Hematopoietic multipotent progenitor cell treated with erythropoietin and hydrocortisone succinate and interleukin-3 and kit ligand, for 17 days (in vitro differentiated cells): ENCODE measurements at regions not wholly inside any gene's neighbourhood (a gene's known extent, or its start where the extent isn't known, plus 50 kb on each side); places are given as distances from the start of the nearest gene placed in this dataset.
"Not testable (repeated sequence)": the region's sequence is repeated elsewhere in the genome, so short reads cannot be mapped to it uniquely, and the experiment has no call there.

ENCODE experiments used
- DNase-seq: peaks from one replicate; pipeline ENCODE4 v3.0.0-alpha.2; 2015; ENCODE audit warnings: low spot score

GRCh38 chr11:98725471-98725870, 295.3 kb upstream of the CNTN5 start:
- no peak for DNase-seq

- DNase-seq: no peak
Observed at GRCh38 chr11:98728421-98728820, 292.3 kb upstream of the CNTN5 start.

- no peak for DNase-seq
Observed at GRCh38 chr11:98729118-98729517, 291.6 kb upstream of the CNTN5 start.

DNA sequence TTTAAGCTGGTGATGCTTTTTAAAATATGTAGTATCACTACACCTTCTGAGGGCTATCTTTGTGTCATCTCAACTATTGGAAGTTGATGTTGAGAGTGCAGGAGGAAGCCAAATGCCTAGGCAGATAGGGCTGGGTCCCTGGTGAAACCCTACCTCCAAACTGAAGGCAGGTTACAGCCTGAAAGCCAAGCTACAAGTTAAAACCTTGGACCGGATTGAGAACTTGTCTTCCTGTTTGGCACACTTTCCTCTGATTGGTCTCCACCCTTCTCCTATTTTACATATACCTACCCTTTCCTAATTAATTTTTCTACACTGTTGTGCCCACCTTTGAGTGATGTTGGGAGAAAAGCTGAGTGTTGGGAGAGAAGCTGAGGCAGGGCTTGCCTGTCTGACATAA, 287.8 kb upstream of the CNTN5 start:
- no peak for DNase-seq

DNA sequence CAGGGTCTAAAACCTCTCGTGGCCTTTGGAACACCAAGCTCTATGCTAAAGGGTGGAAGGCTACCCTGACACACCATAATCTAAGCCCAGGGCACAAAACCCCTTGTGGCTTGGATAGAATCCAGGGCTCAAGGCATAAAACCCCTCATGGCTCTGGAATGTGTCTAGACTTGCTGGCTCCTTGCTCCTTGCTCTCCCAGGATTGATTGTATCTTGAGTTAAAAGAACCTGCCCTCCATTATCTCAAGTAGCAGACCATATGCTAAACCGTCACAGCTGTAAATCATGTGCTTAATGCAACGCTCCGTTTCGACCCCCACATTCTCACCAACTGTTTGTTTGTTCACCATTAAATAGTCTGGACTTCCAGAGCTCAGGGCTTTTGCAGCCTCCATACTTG, 287.4 kb upstream of the CNTN5 start:
- not testable (repeated sequence) for DNase-seq

DNA sequence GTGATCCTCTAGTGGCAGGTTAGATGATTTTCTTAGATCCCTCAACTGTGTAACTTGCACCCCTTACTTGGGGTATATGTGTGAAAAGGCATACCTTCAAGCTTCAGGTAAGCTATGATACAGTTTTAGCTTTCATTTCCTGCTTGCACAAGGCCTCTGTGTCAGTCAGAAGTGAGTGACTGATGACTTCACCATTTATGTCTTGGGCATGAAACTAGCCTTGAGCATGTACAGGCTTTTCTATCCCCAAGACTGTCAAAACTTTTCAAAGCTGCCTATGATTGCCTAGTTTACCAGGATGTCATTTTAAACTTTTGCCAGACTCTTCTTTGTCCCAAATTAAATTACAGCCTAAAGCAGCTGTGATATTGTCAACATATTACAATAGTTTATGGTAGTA, 286.1 kb upstream of the CNTN5 start:
- DNase-seq: no peak

DNA sequence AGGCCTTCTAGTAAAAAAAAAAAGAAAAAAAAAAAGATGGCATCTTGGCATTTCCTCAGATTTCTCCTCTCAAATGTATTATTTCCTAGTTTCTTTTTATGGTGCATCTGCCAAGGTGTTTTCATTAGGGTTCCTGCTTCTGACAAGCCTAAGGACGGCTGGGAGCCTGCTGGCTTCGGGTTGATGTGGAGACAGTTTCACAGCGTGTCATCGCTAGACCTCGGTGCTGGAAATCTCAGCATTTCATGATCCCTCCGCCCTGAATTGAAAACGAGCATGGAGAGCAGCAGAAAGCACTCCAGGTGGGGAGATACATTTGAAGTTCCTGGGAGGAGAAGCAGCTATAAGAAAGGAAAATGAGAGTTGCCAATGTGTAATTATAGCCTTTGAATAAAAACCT, 283.9 kb upstream of the CNTN5 start:
- no peak for DNase-seq

GRCh38 chr11:98740321-98740720, 280.4 kb upstream of the CNTN5 start:
- DNase-seq: no peak

GRCh38 chr11:98763446-98763845, 257.3 kb upstream of the CNTN5 start:
- not testable (repeated sequence) for DNase-seq

GRCh38 chr11:98766903-98767302, 253.8 kb upstream of the CNTN5 start:
- DNase-seq: no peak

DNA sequence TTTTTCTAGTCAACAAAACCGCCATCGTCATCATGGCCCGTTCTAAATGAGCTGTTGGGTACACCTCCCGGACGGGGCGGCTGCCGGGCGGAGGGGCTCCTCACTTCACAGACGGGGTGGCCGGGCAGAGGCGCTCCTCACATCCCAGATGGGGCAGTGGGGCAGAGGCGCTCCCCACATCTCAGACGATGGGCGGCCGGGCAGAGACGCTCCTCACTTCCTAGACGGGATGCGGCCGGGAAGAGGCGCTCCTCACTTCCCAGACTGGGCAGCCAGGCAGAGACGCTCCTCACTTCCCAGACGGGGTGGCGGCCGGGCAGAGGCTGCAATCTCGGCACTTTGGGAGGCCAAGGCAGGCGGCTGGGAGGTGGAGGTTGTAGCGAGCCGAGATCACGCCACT, 250.7 kb upstream of the CNTN5 start:
- DNase-seq: not testable (repeated sequence)

GRCh38 chr11:98771791-98772190, 249.0 kb upstream of the CNTN5 start:
- DNase-seq: no peak

- DNase-seq: no peak
Observed at GRCh38 chr11:98772893-98773292, 247.9 kb upstream of the CNTN5 start.

GRCh38 chr11:98793276-98793675, 227.5 kb upstream of the CNTN5 start:
- no peak for DNase-seq

- DNase-seq: no peak
Observed at GRCh38 chr11:98798333-98798732, 222.4 kb upstream of the CNTN5 start.

DNA sequence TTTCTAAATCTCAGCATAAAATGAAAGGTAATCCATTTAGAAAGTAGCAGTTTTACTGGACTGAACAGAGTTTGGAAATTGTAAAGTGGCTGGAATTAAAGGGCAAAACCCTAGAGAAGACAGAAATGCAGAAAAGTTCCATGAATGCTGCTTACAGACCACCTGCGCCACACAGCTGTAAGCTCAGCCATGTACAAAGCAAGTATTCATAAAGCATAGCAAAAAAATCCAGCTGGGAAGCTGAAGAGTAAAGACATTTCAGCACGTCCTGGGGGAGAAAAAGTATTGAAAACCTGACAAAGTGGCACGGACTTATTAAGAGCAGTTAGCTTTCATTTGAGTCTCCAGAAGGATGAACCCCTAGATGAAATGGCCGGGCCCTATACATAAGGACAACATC, 220.1 kb upstream of the CNTN5 start:
- DNase-seq: no peak

GRCh38 chr11:98828986-98829708, 191.6 kb upstream of the CNTN5 start:
- no peak for DNase-seq

DNA sequence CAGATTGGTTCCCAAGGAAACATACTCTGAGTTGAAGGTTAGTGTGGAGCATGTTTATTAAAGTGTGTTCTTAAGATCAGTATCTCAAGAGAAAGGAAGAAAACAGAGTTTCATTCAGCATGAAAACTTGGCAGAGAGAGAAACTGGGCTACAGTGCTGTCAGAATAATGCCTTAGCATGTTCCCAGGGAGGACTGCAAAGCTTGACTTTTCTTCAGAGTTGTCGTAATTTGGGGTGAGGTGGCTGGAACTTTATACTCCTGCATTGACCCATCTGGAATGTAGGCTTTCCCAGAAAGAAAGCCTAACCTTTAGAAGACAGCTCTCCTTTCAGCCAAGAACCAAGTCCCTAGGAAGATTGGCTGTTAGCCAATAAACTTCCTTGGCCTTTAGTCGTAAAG, 190.8 kb upstream of the CNTN5 start:
- DNase-seq: no peak

GRCh38 chr11:98834776-98835175, 186.0 kb upstream of the CNTN5 start:
- no peak for DNase-seq

DNA sequence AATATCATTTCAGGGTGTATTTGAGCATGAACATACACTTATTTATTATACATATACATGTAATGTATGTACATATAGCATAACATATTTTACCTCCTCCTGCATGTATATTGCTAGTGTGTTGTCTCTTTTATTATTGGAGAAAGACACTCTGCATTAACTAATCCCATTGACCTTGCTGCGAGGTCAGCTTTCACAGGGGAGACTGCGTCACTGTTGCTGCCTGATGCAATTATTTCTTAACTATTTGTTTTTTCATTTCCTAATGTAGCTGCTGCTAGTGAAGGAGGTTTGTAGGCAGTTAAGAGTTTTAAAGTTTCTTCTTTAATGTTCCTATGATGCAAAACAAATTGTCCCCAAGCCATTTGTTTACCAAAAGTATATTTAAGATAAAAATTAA, 185.4 kb upstream of the CNTN5 start:
- DNase-seq: no peak

GRCh38 chr11:98836156-98836555, 184.6 kb upstream of the CNTN5 start:
- no peak for DNase-seq

- DNase-seq: no peak
Observed at GRCh38 chr11:98842187-98842586, 178.6 kb upstream of the CNTN5 start.

GRCh38 chr11:98862169-98862568, 158.6 kb upstream of the CNTN5 start:
- DNase-seq: no peak

DNA sequence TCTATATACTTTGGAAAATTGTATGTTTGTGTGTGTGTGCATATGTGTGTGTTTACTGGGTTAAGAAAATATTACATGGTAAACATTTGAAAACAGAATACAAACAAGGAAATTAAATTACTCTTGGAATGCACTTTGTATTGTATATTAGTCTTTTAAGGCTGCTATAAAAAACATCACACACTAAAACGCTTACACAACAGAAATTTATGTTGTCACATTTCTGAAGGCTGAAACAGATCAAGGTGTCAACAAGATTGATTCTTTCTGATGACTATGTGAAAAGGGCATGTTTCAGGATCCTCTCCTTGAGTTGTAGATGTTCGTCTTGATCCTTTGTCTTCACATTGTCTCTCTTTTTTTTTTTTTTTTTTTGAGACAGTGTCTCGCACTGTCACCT, 149.1 kb upstream of the CNTN5 start:
- no peak for DNase-seq

DNA sequence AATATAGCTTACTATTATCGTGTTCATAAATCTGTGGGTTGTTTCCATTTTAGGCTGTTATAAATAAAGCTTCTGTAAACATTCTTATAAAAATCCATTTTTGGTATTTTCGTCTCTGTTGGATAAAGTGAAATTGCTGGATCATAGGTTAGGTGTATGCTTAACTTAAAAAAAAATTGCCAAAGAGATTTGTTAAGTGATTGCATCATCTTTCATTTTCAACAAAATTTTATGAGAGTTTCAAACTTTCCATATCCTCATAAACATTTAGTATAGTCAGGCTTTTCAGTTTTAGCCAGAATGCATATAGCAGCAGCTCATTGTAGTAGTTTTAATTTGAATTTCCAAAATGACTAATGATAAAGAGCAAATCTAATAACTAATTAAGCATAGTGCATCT, 146.7 kb upstream of the CNTN5 start:
- no peak for DNase-seq
